COLO829 (cell line): ENCODE measurements at regions not wholly inside any gene's neighbourhood (a gene's known extent, or its start where the extent isn't known, plus 50 kb on each side); places are given as distances from the start of the nearest gene placed in this dataset.

Experiments used
- DNase-seq: peaks from one replicate; pipeline ENCODE4 v3.0.0; 2012; ENCODE audit warnings: low spot score

- DNase-seq = no peak
These were observed 73.7 kb upstream of the MYCN start for GRCh38 chr2:15866563-15867193.

- DNase-seq = no peak
These were observed 72.9 kb upstream of the MYCN start for GRCh38 chr2:15867194-15868171.

GRCh38 chr2:15868186-15868585 is 72.2 kb upstream of the MYCN start:
- no peak for DNase-seq

GRCh38 chr2:15868704-15869103 is 71.6 kb upstream of the MYCN start:
- no peak for DNase-seq

GRCh38 chr2:15869396-15869795 is 71.0 kb upstream of the MYCN start:
- no peak for DNase-seq

- no peak for DNase-seq
These were observed 70.5 kb upstream of the MYCN start for GRCh38 chr2:15869871-15870270.

GRCh38 chr2:15870565-15870964 is 69.8 kb upstream of the MYCN start:
- DNase-seq = no peak

- no peak for DNase-seq
These were observed 69.0 kb upstream of the MYCN start for GRCh38 chr2:15871239-15871783.

GRCh38 chr2:15872854-15873253 is 67.5 kb upstream of the MYCN start:
- no peak for DNase-seq

- no peak for DNase-seq
These were observed 66.0 kb upstream of the MYCN start for GRCh38 chr2:15874321-15874720.

GRCh38 chr2:15874854-15875804 is 65.2 kb upstream of the MYCN start:
- DNase-seq = no peak

GRCh38 chr2:15875969-15876705 is 64.2 kb upstream of the MYCN start:
- no peak for DNase-seq

- DNase-seq = no peak
These were observed 59.9 kb upstream of the MYCN start for GRCh38 chr2:15880226-15881119.

- DNase-seq = no peak
These were observed 59.3 kb upstream of the MYCN start for GRCh38 chr2:15881120-15881433.

GRCh38 chr2:15881676-15882075 is 58.7 kb upstream of the MYCN start:
- DNase-seq = no peak

GRCh38 chr2:15882761-15883497 is 57.4 kb upstream of the MYCN start:
- DNase-seq = no peak

- DNase-seq = no peak
These were observed 56.7 kb upstream of the MYCN start for GRCh38 chr2:15883684-15884083.

GRCh38 chr2:15884790-15885189 is 55.6 kb upstream of the MYCN start:
- DNase-seq = no peak

- no peak for DNase-seq
These were observed 54.1 kb upstream of the MYCN start for GRCh38 chr2:15886231-15886630.
